Kidney tubule cell (primary cell): ENCODE measurements at regions not wholly inside any gene's neighbourhood (a gene's known extent, or its start where the extent isn't known, plus 50 kb on each side); places are given as distances from the start of the nearest gene placed in this dataset.

Experiments
- DNase-seq: peaks from one replicate; pipeline ENCODE4 v3.0.0-alpha.2; 2018; ENCODE audit warnings: low spot score

- no peak for DNase-seq
These were observed 241.8 kb downstream of the RBFOX3 start for GRCh38 chr17:79369001-79369400.

- DNase-seq: no peak
These were observed 242.3 kb downstream of the RBFOX3 start for GRCh38 chr17:79368521-79368920.

DNA sequence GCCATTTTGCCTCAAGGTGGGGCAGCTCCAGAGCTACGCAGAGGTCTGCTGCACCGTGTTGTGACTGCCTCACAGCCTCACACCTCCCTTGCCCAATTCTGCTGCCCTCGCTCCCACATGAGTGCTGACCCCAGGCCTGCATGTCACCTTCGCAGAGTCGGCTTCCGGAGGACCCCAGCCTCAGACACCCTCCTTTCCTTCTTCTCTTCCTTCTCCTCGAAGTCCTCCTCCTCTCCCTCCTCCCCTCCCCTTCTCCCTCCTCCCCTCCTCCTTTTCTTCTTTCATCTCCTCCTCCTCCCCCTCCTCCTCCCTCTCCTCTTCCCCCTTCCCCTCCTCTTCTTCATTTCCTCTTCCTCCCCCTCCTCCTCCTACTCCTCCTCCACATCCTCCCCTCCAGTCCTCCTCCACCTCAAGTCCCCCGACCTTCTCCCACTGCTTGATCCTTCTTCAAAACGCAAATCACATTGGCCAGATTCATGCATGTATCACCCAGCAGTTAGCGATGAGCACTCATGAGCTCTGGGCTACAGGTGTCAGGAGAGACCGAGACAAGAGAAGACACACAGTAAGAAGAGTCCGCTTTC is 243.8 kb downstream of the RBFOX3 start:
- DNase-seq: no peak

- no peak for DNase-seq
These were observed 244.7 kb downstream of the RBFOX3 start for GRCh38 chr17:79365836-79366770.

DNA sequence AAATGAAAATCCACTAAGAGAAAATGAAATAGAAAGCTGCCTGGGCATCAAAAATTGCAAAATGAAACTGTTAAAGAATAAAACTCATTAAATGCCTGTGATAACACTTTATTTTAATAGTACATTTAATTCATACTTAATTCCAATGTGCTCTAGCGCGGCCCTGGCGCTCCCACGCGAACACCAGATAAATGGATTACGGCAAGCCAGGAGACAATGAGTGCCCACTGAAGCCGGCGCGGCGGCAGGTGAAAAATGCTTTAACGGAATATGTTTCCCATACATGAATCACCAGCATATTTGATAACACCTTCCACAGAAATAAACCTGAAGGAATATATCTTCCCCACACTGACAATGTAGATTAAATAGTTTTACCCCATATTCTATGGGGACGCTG is 245.5 kb downstream of the RBFOX3 start:
- no peak for DNase-seq

GRCh38 chr17:79364315-79365094 is 246.3 kb downstream of the RBFOX3 start:
- DNase-seq: no peak

DNA sequence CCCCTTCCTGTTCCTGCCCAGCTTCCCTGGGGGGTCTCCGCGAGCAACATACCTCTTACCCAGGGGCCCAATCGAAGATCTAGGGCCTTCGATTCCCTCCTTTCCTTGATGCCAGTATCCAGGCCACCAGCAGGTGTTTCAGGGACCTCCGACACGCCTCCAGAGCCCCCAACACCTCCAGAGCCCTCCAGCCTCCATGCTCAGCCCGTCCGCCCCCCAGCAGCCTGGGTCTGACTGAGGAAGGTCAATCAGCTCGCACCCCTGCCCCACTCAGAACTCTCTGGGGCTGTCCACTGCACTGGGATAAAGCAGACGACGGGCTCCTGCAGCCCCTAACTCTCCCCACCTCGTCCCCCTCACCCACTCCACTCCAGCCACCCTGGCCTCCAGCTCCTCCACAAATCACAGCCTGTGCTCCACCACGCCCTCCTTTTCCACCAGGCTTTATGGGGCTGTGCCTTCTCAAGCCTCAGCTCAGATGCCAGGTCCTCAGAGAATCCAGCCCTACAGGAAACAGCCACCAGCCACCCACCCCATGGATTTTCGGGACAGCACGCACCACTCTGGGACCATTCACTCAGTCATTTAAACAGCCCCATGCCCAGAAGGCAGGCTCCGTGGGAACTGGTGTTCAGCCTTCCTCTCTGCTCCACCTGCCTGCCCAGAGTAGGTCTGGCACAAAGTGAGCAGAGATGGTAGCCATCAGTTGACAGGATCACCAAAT is 247.1 kb downstream of the RBFOX3 start:
- no peak for DNase-seq

- no peak for DNase-seq
These were observed 248.0 kb downstream of the RBFOX3 start for GRCh38 chr17:79362772-79363305.

DNA sequence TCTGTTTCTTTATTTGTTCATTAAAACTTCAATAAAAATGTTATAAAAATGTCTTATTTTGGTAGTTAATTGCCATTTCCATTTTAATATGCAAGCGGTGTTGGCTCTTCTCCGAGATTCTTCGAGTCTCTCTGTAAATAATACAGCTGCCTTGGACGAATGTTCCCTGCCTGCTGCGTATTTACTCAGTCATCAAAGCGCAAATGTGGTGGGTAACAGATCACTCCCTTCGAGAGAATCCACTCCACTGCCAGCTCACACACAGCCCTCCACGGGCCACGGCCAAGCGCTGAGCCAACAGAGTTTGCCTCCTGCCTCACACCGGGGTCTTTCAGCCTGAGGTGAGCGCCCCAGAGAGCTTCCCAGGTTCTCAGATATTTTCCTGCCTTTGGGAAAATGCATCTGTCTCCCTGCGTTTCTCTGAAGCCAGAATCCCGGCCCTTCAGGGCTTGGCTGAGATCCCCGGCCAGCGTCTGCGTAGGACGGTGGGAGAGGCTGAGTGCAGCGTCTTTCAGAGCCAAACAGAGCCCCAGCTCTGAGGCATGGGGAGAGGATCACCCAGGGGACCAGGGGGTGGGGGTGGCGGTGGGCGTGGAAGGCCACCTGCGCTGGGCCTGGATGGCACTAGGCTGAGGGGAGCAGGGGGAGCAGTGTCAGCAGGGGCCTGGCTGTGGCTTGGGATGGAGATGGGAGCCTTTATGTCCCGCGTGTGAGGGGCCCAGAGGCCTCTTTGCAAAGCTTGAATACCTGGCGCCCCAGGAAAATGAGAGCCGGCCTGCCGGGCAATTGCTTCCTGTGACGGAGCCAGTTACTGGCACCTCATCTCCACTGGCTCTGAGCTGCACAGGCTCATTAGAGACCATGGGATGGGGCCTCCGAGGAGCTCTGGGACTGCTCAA is 248.7 kb downstream of the RBFOX3 start:
- no peak for DNase-seq

GRCh38 chr17:79361221-79361734 is 249.6 kb downstream of the RBFOX3 start:
- DNase-seq: no peak

DNA sequence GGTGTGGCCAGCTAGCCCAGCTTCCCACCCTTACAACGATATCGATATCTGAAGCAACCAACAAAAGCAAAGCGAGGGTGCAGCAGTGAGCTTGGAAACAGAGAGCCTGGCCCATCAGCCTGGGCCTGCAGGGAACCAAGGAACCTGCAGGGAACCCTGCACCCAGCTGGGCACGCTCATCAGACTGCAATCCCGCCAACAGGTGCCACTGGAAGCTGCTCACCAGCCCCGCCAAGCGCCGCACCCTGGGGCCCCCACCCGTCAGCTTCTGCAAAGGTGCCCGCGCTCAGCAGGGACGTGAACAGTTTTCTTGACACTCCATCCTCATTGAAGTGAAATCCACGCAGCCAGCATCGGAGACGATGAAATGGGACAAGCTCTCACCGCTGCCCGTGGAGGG is 250.7 kb downstream of the RBFOX3 start:
- no peak for DNase-seq

GRCh38 chr17:79356839-79357447 is 253.9 kb downstream of the RBFOX3 start:
- no peak for DNase-seq

DNA sequence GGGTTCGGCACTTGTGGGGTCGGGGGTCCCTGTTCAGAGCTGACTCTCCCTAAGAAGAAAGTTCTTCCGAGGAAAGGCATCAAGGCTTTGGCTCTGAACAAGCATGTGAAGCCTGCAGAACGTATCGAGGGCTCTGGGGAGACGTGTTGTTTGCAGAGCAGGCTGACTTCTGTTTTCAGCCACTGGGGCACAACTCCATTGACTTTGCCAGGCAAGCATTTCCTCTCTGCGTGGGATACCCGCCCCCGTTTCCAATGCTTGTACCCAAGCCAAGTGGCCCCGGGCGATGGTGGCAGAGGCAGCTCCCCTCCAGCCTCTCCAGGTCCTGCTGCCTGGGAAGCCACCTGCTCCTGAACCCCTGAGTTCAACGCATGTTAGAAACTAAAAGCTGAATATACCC is 255.7 kb downstream of the RBFOX3 start:
- DNase-seq: no peak

DNA sequence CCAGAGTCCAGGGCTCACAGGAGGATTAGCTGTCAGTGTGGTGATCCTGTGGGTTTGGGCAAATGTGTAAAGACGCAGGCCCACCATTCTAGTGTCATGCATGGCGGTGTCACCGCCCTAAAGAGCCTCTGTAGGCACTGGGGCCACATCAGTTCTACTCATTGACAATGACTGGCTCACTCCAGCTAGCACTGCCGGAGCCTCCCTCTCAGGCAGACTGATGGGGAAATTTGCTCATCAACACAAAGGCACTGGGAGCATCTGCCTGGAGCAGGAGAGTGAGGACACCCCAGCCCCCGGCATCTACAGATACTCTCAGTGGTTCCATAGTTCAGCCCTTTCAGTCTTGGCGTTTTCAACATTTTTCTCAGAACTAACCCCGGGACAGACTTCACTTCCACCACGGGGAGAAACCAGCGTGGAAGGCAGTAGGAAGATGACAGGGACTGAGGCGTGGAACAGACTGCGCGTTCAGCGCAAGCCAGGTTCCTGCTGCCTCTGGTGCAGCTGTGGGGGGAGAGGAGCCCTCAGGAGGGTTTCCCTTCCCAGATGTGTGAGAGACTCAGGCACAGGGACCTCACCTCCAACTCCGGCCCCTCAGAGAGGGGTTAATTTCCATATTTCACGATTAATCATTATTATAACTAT is 256.6 kb downstream of the RBFOX3 start:
- no peak for DNase-seq

DNA sequence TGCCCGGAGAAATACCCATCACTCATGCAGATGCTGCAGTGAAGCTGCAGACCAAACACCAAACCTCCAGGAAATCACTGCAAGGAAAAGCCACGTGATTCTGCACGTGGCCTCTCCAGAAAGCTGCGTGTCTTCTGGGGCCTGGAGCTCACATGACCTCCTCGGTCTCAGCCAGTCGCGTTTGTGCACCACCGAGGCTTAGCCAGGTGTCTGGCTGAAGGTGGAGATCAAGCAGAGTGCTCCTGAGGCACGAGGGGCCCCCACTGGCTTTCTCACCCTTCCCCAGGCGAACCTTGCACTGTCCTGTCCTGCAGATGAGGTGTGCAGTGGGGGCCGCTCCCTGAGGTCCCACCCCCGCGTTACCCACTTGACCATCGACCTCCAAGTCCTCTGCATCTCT is 257.3 kb downstream of the RBFOX3 start:
- no peak for DNase-seq

DNA sequence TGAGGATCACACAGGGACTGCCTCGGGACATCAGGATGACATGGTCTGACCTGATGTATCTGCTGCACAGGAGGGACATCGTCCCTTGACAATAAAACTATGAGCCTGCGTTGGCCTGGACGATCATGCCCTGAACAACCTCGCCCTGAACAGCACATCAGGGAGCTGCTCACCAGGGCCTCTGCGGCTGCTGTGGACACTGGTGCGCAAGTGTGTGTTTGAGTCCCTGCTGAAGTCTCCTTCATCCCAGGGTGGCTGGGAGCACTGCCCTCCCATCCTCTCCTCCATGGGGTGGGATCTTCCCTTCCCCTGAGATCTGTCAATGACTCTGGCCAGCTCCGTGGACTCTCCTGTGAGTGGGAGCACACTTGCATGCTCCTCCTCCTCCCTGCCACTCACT is 257.8 kb downstream of the RBFOX3 start:
- no peak for DNase-seq

GRCh38 chr17:79350533-79350932 is 260.3 kb downstream of the RBFOX3 start:
- no peak for DNase-seq

GRCh38 chr17:79349506-79350400 is 261.1 kb downstream of the RBFOX3 start:
- DNase-seq: no peak

- no peak for DNase-seq
These were observed 267.8 kb downstream of the ENGASE start for GRCh38 chr17:79342376-79342775.
